Prostate gland (tissue), 2 donors: ENCODE measurements at regions not wholly inside any gene's neighbourhood (a gene's known extent, or its start where the extent isn't known, plus 50 kb on each side); places are given as distances from the start of the nearest gene placed in this dataset.

Experiments
- CTCF ChIP-seq, 4 experiments: fragments of 200-600 bp in 2 of 4; fragments of 450-650 bp in 2 of 4; sonication (generic) in 2 of 4; IDR thresholded peaks; 1 replicate in 3 of 4; 2 replicates in 1 of 4; pipeline ENCODE4 v1.5.1; 2016 to 2019; ENCODE audit warnings: antibody characterized with exemption in 4 of 4, mild to moderate bottlenecking in 2 of 4, moderate library complexity in 2 of 4
- POLR2A ChIP-seq: fragments of 450-650 bp; IDR thresholded peaks from one replicate; pipeline ENCODE4 v1.6.1; 2016; ENCODE audit warnings: antibody characterized with exemption, mild to moderate bottlenecking
- POLR2AphosphoS5 ChIP-seq: sonication (generic); formaldehyde crosslinking; IDR thresholded peaks from one replicate; pipeline ENCODE4 v1.6.1; 2017; ENCODE audit warnings: antibody characterized with exemption

GRCh38 chr6:95679981-95680380, 102.6 kb downstream of the MANEA start:
- no peak for TF ChIP-seq POLR2A
- TF ChIP-seq CTCF (IDR thresholded peaks at IDR 0.05) = no peak
- TF ChIP-seq POLR2AphosphoS5 = no peak
